Smooth muscle cell (in vitro differentiated cells): ENCODE measurements at regions not wholly inside any gene's neighbourhood (a gene's known extent, or its start where the extent isn't known, plus 50 kb on each side); places are given as distances from the start of the nearest gene placed in this dataset.
A peak's percentile ranks its signal among the peaks of the same experiment; 100 is the strongest.

Experiments
- DNase-seq: peaks from one replicate; lab custom pipeline; 2025; ENCODE audit not compliant: unreplicated experiment; lab: John Stamatoyannopoulos, UW
- H2AFZ ChIP-seq: fragments of 200-600 bp; sonication (generic); 2 replicates; pipeline ENCODE4 v1.6.0; 2016; ENCODE audit warnings: antibody characterized with exemption, low read depth, mild to moderate bottlenecking
- H3F3A ChIP-seq: fragments of 200-600 bp; sonication (generic); 2 replicates; pipeline ENCODE4 v1.6.0; 2017; ENCODE audit warnings: antibody characterized with exemption, low read depth
- H3K27ac ChIP-seq: fragments of 200-600 bp; sonication (generic); 2 replicates; pipeline ENCODE4 v1.5.1; 2016; ENCODE audit warnings: low read depth, mild to moderate bottlenecking
- H3K27me3 ChIP-seq: fragments of 200-600 bp; sonication (generic); 2 replicates; pipeline ENCODE4 v1.6.1; 2016; ENCODE audit warnings: low read depth, mild to moderate bottlenecking
- H3K36me3 ChIP-seq: fragments of 200-600 bp; sonication (generic); 2 replicates; pipeline ENCODE4 v1.5.1; 2016; ENCODE audit warnings: low read depth
- H3K4me1 ChIP-seq: fragments of 200-600 bp; sonication (generic); 2 replicates; pipeline ENCODE4 v1.5.1; 2016; ENCODE audit warnings: low read depth
- H3K4me2 ChIP-seq: fragments of 200-600 bp; sonication (generic); 2 replicates; pipeline ENCODE4 v1.6.0; 2016; ENCODE audit warnings: mild to moderate bottlenecking
- H3K4me3 ChIP-seq: fragments of 200-600 bp; sonication (generic); 2 replicates; pipeline ENCODE4 v1.5.1; 2016; ENCODE audit warnings: mild to moderate bottlenecking
- H3K79me2 ChIP-seq: fragments of 200-600 bp; sonication (generic); 2 replicates; pipeline ENCODE4 v1.6.0; 2016; ENCODE audit warnings: low read depth, mild to moderate bottlenecking
- H3K9ac ChIP-seq: fragments of 200-600 bp; sonication (generic); 2 replicates; pipeline ENCODE4 v1.6.0; 2016; ENCODE audit warnings: low read depth
- H3K9me3 ChIP-seq: fragments of 200-600 bp; sonication (generic); replicated peaks from 2 replicates; pipeline ENCODE4 v1.5.1; 2016; ENCODE audit warnings: low read depth
- H4K20me1 ChIP-seq: fragments of 200-600 bp; sonication (generic); 2 replicates; pipeline ENCODE4 v1.6.0; 2016; ENCODE audit warnings: low read depth
- WGBS: methylation state at CpG from one replicate; pipeline ENCODE4 v1.1.7; 2016; ENCODE audit warnings: low lambda C conversion rate; 5-methylcytosine and 5-hydroxymethylcytosine counted together
- TF ChIP-seq, protein P1 (sequence below): fragments of 200-600 bp; sonication (generic); IDR thresholded peaks from 2 replicates; pipeline ENCODE4 v1.5.1; 2017; ENCODE audit warnings: borderline replicate concordance, mild to moderate bottlenecking, antibody characterized with exemption; ENCODE audit not compliant: insufficient read depth, poor library complexity, severe bottlenecking

DNA sequence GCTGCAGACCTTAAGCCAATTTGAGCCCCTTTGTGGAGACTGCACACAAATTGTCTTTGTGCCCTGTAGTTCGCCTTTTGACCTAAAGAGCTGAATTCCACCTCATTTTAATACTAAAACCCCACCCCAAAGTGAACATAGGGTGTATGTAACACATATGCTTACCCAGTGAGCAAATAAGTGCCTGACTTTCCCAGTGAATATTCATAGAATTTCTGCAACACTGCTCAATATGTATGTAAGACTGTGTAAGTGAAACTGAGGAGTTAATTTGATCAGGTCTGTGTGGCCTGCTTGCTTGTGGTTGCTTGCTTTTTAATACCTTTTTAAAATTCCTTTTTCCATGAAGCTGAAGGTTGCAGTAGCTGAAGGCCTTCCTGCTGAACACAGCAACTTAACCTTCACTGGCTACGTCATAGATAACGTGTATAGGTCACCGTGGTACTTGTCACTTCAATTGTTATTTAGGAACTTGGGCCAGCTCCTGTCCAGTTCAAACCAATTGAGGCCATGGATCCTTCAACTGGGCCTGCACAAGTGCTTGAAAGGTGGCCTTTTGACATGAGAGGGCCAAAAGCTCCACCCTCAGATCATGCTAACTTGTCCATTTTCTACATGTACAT, 131.7 kb upstream of the BTBD3 start:
- TF ChIP-seq, protein P1, sequence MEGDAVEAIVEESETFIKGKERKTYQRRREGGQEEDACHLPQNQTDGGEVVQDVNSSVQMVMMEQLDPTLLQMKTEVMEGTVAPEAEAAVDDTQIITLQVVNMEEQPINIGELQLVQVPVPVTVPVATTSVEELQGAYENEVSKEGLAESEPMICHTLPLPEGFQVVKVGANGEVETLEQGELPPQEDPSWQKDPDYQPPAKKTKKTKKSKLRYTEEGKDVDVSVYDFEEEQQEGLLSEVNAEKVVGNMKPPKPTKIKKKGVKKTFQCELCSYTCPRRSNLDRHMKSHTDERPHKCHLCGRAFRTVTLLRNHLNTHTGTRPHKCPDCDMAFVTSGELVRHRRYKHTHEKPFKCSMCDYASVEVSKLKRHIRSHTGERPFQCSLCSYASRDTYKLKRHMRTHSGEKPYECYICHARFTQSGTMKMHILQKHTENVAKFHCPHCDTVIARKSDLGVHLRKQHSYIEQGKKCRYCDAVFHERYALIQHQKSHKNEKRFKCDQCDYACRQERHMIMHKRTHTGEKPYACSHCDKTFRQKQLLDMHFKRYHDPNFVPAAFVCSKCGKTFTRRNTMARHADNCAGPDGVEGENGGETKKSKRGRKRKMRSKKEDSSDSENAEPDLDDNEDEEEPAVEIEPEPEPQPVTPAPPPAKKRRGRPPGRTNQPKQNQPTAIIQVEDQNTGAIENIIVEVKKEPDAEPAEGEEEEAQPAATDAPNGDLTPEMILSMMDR: no peak
- no peak overlapping the region for H2AFZ ChIP-seq

DNA sequence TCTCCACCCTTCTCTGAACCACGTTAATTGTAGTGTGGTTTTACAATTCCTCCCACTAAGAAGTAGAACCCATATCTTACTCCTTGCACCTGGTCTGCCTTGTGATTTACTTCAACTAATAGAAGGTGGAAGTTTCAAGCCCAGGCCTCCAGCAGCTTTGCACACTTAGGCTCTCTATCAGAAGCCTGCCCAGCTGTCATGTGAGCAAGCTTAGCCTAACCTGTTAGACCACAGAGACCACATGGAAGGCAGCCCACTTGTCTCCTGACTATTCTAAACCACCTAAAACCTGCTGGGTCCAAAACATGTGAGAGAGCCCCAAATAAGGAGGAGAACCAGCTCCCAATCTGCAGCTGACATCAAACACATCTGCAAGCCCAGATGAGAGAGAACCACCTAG, 127.6 kb upstream of the BTBD3 start:
- TF ChIP-seq, protein P1: no peak
- DNase-seq: no peak

More for the DNA sequence above, 131.7 kb upstream of the BTBD3 start:
- no peak overlapping the region for H3K9ac ChIP-seq
- no peaks in the 10 kb centered on the region for H3K79me2 ChIP-seq
- no peaks in the 10 kb centered on the region for H3F3A ChIP-seq
- no peaks in the 10 kb centered on the region for H3K4me1 ChIP-seq
- no peak for DNase-seq
- H3K4me3 ChIP-seq: no peak overlapping the region
- no peak overlapping the region for H3K4me2 ChIP-seq
- H3K9me3 ChIP-seq: no peaks in the 10 kb centered on the region
- H3K27me3 ChIP-seq: no peaks in the 10 kb centered on the region
- H3K36me3 ChIP-seq: no peaks in the 10 kb centered on the region
- H4K20me1 ChIP-seq: no peaks in the 10 kb centered on the region
- 100% methylated on average over 4 of the region's 4 CpGs for WGBS
- H3K27ac ChIP-seq: no peak overlapping the region

GRCh38 chr20:11791316-11791715, 126.4 kb upstream of the BTBD3 start:
- Histone ChIP-seq H3K4me2 (peak overlapping the region; percentile 70), H3F3A (peaks cover 16% of the 10 kb centered on the region), H3K4me3 (no peak overlapping the region), H4K20me1 (no peaks in the 10 kb centered on the region), H3K27me3 (no peaks in the 10 kb centered on the region), H3K27ac (peak overlapping the region; percentile 93), H3K9ac (peak overlapping the region; percentile 43), H3K36me3 (no peaks in the 10 kb centered on the region), H2AFZ (peak overlapping the region; percentile 89), H3K9me3 (no peaks in the 10 kb centered on the region), H3K4me1 (peaks cover 17% of the 10 kb centered on the region), H3K79me2 (no peaks in the 10 kb centered on the region)
- no peak for DNase-seq
- WGBS: 68% methylated on average over 2 of the region's 2 CpGs
- TF ChIP-seq, protein P1: no peak

More for the DNA sequence above, 127.6 kb upstream of the BTBD3 start:
- Histone ChIP-seq H3K27ac (peak overlapping the region; percentile 61), H3K4me1 (peaks cover 17% of the 10 kb centered on the region), H2AFZ (no peak overlapping the region), H3K4me3 (no peak overlapping the region), H3K9ac (no peak overlapping the region), H3F3A (peaks cover 16% of the 10 kb centered on the region), H3K27me3 (no peaks in the 10 kb centered on the region), H3K9me3 (no peaks in the 10 kb centered on the region), H3K79me2 (no peaks in the 10 kb centered on the region), H3K4me2 (no peak overlapping the region), H3K36me3 (no peaks in the 10 kb centered on the region), H4K20me1 (no peaks in the 10 kb centered on the region)
- 76% methylated on average over 1 of the region's 1 CpG for WGBS
